DND-41 (cell line): ENCODE measurements at regions not wholly inside any gene's neighbourhood (a gene's known extent, or its start where the extent isn't known, plus 50 kb on each side); places are given as distances from the start of the nearest gene placed in this dataset.
"Not testable (repeated sequence)": the region's sequence is repeated elsewhere in the genome, so short reads cannot be mapped to it uniquely, and the experiment has no call there.

Source experiments
- EZH2 ChIP-seq: IDR thresholded peaks from 3 replicates; pipeline ENCODE4 v1.6.1; 2012; ENCODE audit warnings: borderline replicate concordance, low read depth, mild to moderate bottlenecking, moderate library complexity, low read length, inconsistent platforms; ENCODE audit not compliant: severe bottlenecking
- TF ChIP-seq, protein P1 (sequence below): IDR thresholded peaks from 2 replicates; pipeline ENCODE4 v1.5.1; 2012; ENCODE audit warnings: borderline replicate concordance, low read length, moderate library complexity, mild to moderate bottlenecking; ENCODE audit not compliant: poor library complexity, severe bottlenecking; ENCODE audit errors: extremely low read depth

GRCh38 chr9:113739605-113740507, 136.3 kb upstream of the ZNF618 start:
- not testable (repeated sequence) for TF ChIP-seq EZH2
- TF ChIP-seq, protein P1, sequence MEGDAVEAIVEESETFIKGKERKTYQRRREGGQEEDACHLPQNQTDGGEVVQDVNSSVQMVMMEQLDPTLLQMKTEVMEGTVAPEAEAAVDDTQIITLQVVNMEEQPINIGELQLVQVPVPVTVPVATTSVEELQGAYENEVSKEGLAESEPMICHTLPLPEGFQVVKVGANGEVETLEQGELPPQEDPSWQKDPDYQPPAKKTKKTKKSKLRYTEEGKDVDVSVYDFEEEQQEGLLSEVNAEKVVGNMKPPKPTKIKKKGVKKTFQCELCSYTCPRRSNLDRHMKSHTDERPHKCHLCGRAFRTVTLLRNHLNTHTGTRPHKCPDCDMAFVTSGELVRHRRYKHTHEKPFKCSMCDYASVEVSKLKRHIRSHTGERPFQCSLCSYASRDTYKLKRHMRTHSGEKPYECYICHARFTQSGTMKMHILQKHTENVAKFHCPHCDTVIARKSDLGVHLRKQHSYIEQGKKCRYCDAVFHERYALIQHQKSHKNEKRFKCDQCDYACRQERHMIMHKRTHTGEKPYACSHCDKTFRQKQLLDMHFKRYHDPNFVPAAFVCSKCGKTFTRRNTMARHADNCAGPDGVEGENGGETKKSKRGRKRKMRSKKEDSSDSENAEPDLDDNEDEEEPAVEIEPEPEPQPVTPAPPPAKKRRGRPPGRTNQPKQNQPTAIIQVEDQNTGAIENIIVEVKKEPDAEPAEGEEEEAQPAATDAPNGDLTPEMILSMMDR = not testable (repeated sequence)
